ENCODE measurements at regions not wholly inside any gene's neighbourhood (a gene's known extent, or its start where the extent isn't known, plus 50 kb on each side); places are given as distances from the start of the nearest gene placed in this dataset.

DNA sequence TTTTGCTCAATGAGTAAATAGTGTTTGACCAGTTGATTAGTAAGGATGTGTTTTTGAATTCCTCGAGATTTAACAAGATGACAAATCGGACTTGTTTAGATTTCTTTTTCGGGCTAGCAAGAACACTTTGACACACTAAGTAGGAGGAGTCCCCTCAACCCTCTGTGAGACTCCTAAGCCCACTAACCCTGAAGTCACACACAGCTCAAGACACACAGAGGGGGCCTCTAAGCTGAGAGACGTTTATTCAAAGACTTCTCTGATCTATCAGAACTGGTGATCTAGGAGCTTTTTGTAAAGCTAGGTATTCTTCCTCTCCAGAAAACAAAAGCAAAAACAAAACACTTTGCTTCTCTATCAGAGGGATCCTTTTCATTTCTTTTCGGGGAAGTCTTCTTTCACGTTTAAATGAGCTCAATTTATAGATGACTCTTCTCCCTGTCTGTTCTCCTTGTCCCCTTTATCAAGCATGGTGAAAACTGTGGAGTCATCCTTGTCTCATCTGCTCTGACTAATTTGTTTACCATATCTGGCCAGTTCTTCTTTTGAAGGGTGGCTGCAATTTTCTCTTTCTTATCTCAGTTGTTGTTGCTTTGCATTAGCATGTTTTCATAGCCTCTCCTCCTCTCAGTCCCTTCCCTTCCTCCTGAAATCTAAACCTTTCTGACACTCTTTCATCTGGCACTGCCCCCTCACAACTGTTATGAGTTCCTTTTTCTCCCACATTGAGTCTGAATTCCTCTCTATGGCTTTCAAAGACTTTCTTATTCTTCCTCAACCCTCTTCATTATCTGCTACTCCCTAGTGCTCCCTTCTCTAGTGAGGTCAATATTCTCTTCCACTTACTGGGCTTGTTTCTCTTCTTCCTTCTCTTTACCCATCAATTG is 68.5 kb upstream of the RAI14 start (continued):
- TF ChIP-seq, protein P1, sequence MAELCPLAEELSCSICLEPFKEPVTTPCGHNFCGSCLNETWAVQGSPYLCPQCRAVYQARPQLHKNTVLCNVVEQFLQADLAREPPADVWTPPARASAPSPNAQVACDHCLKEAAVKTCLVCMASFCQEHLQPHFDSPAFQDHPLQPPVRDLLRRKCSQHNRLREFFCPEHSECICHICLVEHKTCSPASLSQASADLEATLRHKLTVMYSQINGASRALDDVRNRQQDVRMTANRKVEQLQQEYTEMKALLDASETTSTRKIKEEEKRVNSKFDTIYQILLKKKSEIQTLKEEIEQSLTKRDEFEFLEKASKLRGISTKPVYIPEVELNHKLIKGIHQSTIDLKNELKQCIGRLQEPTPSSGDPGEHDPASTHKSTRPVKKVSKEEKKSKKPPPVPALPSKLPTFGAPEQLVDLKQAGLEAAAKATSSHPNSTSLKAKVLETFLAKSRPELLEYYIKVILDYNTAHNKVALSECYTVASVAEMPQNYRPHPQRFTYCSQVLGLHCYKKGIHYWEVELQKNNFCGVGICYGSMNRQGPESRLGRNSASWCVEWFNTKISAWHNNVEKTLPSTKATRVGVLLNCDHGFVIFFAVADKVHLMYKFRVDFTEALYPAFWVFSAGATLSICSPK (IDR thresholded peaks at IDR 0.05; ENCODE audit: borderline replicate concordance): peak; percentile 40; the same call in 1 of the 2 replicates
- TF ChIP-seq PML (IDR thresholded peaks at IDR 0.05; ENCODE audit: low read length) (0 out of 2 replicates have a peak, but pooled peaks have one; percentile 30), TAL1 (IDR thresholded peaks at IDR 0.05) (peak; percentile 66), CREBBP (IDR thresholded peaks at IDR 0.05; ENCODE audit: low read depth, low read length) (no peak), EZH2 (IDR thresholded peaks at IDR 0.05; ENCODE audit: borderline replicate concordance, low read depth, low read length) (no peak), ETV6 (IDR thresholded peaks at IDR 0.05; ENCODE audit: borderline replicate concordance in 1 of 2, low read depth in 2 of 2, low read length in 1 of 2) (no peak), ETV6 (CRISPR knock-in tag; IDR thresholded peaks at IDR 0.05; ENCODE audit: borderline replicate concordance) (no peak), ZNF41 (CRISPR knock-in tag; conservative IDR thresholded peaks at IDR 0.05) (no peak), TFAM (CRISPR knock-in tag; conservative IDR thresholded peaks at IDR 0.05) (no peak), ZNF699 (CRISPR knock-in tag; IDR thresholded peaks at IDR 0.05; ENCODE audit: insufficient replicate concordance) (no peak), HLTF (IDR thresholded peaks at IDR 0.05) (0 out of 2 replicates have a peak, but pooled peaks have one; percentile 73), JUND (IDR thresholded peaks at IDR 0.05; ENCODE audit: borderline replicate concordance, low read depth, low read length) (peak; percentile 97), JUND (tag; IDR thresholded peaks at IDR 0.05; ENCODE audit: borderline replicate concordance, low read depth, low read length) (peak; percentile 97), PYGO2 (tag; IDR thresholded peaks at IDR 0.05) (peak; percentile 41; the same call in 1 of the 2 replicates), ARNT (IDR thresholded peaks at IDR 0.05) (peak; percentile 70 to 95; a peak in 3 of 4 replicates), SRSF3 (IDR thresholded peaks at IDR 0.05; ENCODE audit: insufficient read depth, low read length) (no peak), SIN3B (IDR thresholded peaks at IDR 0.05; ENCODE audit: low read depth) (no peak), NELFE (IDR thresholded peaks at IDR 0.05; ENCODE audit: insufficient read depth, insufficient read length) (no peak)
- TF ChIP-seq, protein P2, sequence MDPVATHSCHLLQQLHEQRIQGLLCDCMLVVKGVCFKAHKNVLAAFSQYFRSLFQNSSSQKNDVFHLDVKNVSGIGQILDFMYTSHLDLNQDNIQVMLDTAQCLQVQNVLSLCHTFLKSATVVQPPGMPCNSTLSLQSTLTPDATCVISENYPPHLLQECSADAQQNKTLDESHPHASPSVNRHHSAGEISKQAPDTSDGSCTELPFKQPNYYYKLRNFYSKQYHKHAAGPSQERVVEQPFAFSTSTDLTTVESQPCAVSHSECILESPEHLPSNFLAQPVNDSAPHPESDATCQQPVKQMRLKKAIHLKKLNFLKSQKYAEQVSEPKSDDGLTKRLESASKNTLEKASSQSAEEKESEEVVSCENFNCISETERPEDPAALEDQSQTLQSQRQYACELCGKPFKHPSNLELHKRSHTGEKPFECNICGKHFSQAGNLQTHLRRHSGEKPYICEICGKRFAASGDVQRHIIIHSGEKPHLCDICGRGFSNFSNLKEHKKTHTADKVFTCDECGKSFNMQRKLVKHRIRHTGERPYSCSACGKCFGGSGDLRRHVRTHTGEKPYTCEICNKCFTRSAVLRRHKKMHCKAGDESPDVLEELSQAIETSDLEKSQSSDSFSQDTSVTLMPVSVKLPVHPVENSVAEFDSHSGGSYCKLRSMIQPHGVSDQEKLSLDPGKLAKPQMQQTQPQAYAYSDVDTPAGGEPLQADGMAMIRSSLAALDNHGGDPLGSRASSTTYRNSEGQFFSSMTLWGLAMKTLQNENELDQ (CRISPR knock-in tag; IDR thresholded peaks at IDR 0.05; ENCODE audit: borderline replicate concordance): no peak
- TF ChIP-seq, protein P3, sequence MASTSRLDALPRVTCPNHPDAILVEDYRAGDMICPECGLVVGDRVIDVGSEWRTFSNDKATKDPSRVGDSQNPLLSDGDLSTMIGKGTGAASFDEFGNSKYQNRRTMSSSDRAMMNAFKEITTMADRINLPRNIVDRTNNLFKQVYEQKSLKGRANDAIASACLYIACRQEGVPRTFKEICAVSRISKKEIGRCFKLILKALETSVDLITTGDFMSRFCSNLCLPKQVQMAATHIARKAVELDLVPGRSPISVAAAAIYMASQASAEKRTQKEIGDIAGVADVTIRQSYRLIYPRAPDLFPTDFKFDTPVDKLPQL (IDR thresholded peaks at IDR 0.05; ENCODE audit: extremely low read depth, insufficient read length): no peak
- TF ChIP-seq, protein P4, sequence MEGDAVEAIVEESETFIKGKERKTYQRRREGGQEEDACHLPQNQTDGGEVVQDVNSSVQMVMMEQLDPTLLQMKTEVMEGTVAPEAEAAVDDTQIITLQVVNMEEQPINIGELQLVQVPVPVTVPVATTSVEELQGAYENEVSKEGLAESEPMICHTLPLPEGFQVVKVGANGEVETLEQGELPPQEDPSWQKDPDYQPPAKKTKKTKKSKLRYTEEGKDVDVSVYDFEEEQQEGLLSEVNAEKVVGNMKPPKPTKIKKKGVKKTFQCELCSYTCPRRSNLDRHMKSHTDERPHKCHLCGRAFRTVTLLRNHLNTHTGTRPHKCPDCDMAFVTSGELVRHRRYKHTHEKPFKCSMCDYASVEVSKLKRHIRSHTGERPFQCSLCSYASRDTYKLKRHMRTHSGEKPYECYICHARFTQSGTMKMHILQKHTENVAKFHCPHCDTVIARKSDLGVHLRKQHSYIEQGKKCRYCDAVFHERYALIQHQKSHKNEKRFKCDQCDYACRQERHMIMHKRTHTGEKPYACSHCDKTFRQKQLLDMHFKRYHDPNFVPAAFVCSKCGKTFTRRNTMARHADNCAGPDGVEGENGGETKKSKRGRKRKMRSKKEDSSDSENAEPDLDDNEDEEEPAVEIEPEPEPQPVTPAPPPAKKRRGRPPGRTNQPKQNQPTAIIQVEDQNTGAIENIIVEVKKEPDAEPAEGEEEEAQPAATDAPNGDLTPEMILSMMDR (IDR thresholded peaks at IDR 0.05 in 2 of 3, conservative IDR thresholded peaks at IDR 0.05 in 1 of 3; ENCODE audit: insufficient read depth in 2 of 3, low read depth in 1 of 3, low read length in 3 of 3): no peak

All from K562 (cell line).